HepG2 (cell line): ENCODE measurements at regions not wholly inside any gene's neighbourhood (a gene's known extent, or its start where the extent isn't known, plus 50 kb on each side); places are given as distances from the start of the nearest gene placed in this dataset.

ENCODE experiments used
- ATAC-seq: fragments of 200-7000 bp; cut with Tn5 transposase; 3 replicates; pipeline ENCODE4 v1.9.1; 2020; ENCODE audit warnings: mild to moderate bottlenecking, moderate library complexity
- BruUV-seq: library from RNA; stranded (reverse); fragments of 400-500 nt; replicated peaks from 2 replicates; lab custom pipeline; 2021; lab: Mats Ljungman, UMichigan
- CTCF ChIA-PET: fragments of 300-600 bp; formaldehyde crosslinking; extraction: SDS; loops from one replicate; lab custom pipeline; 2021; ENCODE audit warnings: low total read pairs, inconsistent platforms, low intra/inter-chr PET ratio; lab: Yijun Ruan, JAX
- POLR2A ChIA-PET: fragments of 350-600 bp; sonication (Branson Sonifier 250); formaldehyde crosslinking; loops from one replicate; lab custom pipeline; 2020; ENCODE audit warnings: antibody characterized with exemption, inconsistent platforms; lab: Yijun Ruan, JAX
- DNase-seq: peaks from one replicate; pipeline ENCODE4 v3.0.0-alpha.2; 2015; ENCODE audit warnings: low spot score
- FAIRE-seq: peaks from 3 replicates; lab custom pipeline; 2011; peaks lifted over from hg19 to GRCh38; lab: Jason Lieb, UNC
- H2AFZ ChIP-seq: one replicate; pipeline ENCODE4 v1.6.1; 2011; ENCODE audit warnings: low read length, inconsistent platforms
- H3K27ac ChIP-seq: fragments of 300-600 bp; 3 replicates; pipeline ENCODE4 v1.8.0; 2011; ENCODE audit warnings: mixed run types, mild to moderate bottlenecking, mixed read lengths, low read length, inconsistent platforms; ENCODE audit not compliant: insufficient read depth; ENCODE audit errors: extremely low read length
- H3K27me3 ChIP-seq, 2 experiments: fragments of 200-600 bp in 1 of 2; 2 replicates in 1 of 2; 3 replicates in 1 of 2; pipeline versions ENCODE4 v1.6.0 to v1.8.0; 2011; ENCODE audit warnings: low read length in 2 of 2, mild to moderate bottlenecking in 2 of 2, moderate library complexity in 2 of 2, inconsistent platforms in 1 of 2; ENCODE audit not compliant: insufficient read depth in 2 of 2, control insufficient read depth in 1 of 2
- H3K36me3 ChIP-seq, 2 experiments: fragments of 200-600 bp in 1 of 2; replicated peaks in 1 of 2; 2 replicates in 1 of 2; 3 replicates in 1 of 2; pipeline versions ENCODE4 v1.5.1 to v1.8.0; 2011; ENCODE audit warnings: low read length in 2 of 2, inconsistent platforms in 1 of 2; ENCODE audit not compliant: insufficient read depth in 2 of 2, control insufficient read depth in 1 of 2
- H3K4me1 ChIP-seq: 2 replicates; pipeline ENCODE4 v1.5.1; 2012; ENCODE audit warnings: low read length, inconsistent platforms; ENCODE audit not compliant: insufficient read depth
- H3K4me2 ChIP-seq: 2 replicates; pipeline ENCODE4 v1.6.0; 2011; ENCODE audit warnings: low read depth, low read length, inconsistent platforms
- H3K4me3 ChIP-seq, 3 experiments: fragments of 200-600 bp in 1 of 3; sonication (generic), shearing (Covaris generic) in 1 of 3; replicated peaks in 1 of 3; 2 replicates each; pipeline ENCODE4 v1.5.1; 2011 to 2016; ENCODE audit warnings: low read length in 3 of 3, inconsistent platforms in 2 of 3, low read depth in 2 of 3, mild to moderate bottlenecking in 2 of 3, control low read depth in 1 of 3, mixed read lengths in 1 of 3; ENCODE audit not compliant: insufficient read depth in 1 of 3
- H3K79me2 ChIP-seq: one replicate; pipeline ENCODE4 v1.6.1; 2011; ENCODE audit warnings: low read length, inconsistent platforms; ENCODE audit not compliant: insufficient read depth
- H3K9ac ChIP-seq: 2 replicates; pipeline ENCODE4 v1.6.0; 2011; ENCODE audit warnings: mild to moderate bottlenecking, low read depth, low read length, inconsistent platforms; ENCODE audit not compliant: insufficient read depth
- H3K9me3 ChIP-seq: 2 replicates; pipeline ENCODE4 v1.5.1; 2012; ENCODE audit warnings: mild to moderate bottlenecking, low read length
- H4K20me1 ChIP-seq: 2 replicates; pipeline ENCODE4 v1.6.0; 2011; ENCODE audit warnings: inconsistent platforms, mild to moderate bottlenecking, low read length, moderate library complexity; ENCODE audit not compliant: insufficient read depth
- HNRNPUL1 ChIP-seq: fragments of 200-400 bp; formaldehyde crosslinking; IDR thresholded peaks from 2 replicates; pipeline ENCODE4 v1.6.1; 2017; ENCODE audit warnings: low read depth, mild to moderate bottlenecking, low read length, moderate library complexity
- MAFF ChIP-seq: IDR thresholded peaks from 2 replicates; pipeline ENCODE4 v1.6.1; 2011; ENCODE audit warnings: low read depth, low read length, improper control_type of control experiment
- MAFK ChIP-seq, 2 experiments: IDR thresholded peaks in 1 of 2; conservative IDR thresholded peaks in 1 of 2; 2 replicates each; pipeline ENCODE4 v1.6.1; 2011; ENCODE audit warnings: improper control_type of control experiment in 2 of 2, low read length in 2 of 2
- MLLT10 ChIP-seq: sonication (generic); formaldehyde crosslinking; IDR thresholded peaks from 2 replicates; pipeline ENCODE4 v1.4.0; 2020; ENCODE audit warnings: missing genetic modification reagents
- MTF1 ChIP-seq: sonication (generic); formaldehyde crosslinking; IDR thresholded peaks from 2 replicates; pipeline ENCODE4 v1.5.0; 2020; ENCODE audit warnings: missing genetic modification reagents
- PAXIP1 ChIP-seq: sonication (generic); formaldehyde crosslinking; conservative IDR thresholded peaks from 2 replicates; pipeline ENCODE4 v1.4.0; 2020; ENCODE audit warnings: mild to moderate bottlenecking, missing genetic modification reagents, moderate library complexity
- ZNF317 ChIP-seq: sonication (generic); formaldehyde crosslinking; IDR thresholded peaks from 2 replicates; pipeline ENCODE4 v1.5.0; 2020; ENCODE audit warnings: mild to moderate bottlenecking, missing genetic modification reagents
- WGBS: methylation state at CpG from one replicate; pipeline ENCODE4 v1.1.6; 2017; ENCODE audit warnings: low lambda C conversion rate; 5-methylcytosine and 5-hydroxymethylcytosine counted together
- in situ Hi-C: cut with HindIII; loops from 2 replicates; pipeline ENCODE4 v1.10.0; 2017; ENCODE audit warnings: low pct_unique_long_range_greater_than_20kb; ENCODE audit not compliant: extremely low pct_ligation_motif_present
- intact Hi-C: fragments of 100-400 bp; cut with micrococcal nuclease; formaldehyde crosslinking; loops from one replicate; pipeline ENCODE4 v1.10.0; 2022; ENCODE audit not compliant: unreplicated experiment

DNA sequence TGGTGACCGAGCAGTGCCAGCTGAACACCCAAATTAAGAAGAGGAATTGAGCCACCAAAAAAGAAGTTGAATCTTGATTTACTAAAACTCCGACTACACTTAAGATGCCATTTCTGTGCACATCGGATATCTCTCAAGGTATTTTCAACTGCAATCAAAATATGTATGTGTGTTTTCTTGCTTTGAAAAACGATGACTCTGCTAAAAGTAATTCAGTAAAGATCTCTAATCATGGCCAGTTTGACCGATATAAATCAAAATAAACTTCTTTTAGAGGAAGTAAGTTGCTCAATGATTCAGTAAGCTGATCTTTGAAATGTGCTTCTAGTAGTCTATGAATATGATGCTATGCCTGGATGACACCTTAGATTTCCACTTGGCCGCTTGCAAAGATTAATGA is 453.5 kb upstream of the TPK1 start:
- BruUV-seq: no TSS peak
- Histone ChIP-seq H3K27ac (no peak overlapping the region), H3K9me3 (peaks cover 75% of the 10 kb centered on the region), H3K4me3 (no peak overlapping the region), H3K9ac (no peak overlapping the region), H3K4me2 (no peak overlapping the region), H3K79me2 (no peaks in the 10 kb centered on the region), H3K27me3 (no peaks in the 10 kb centered on the region), H3K36me3 (no peaks in the 10 kb centered on the region), H3K4me1 (no peaks in the 10 kb centered on the region), H4K20me1 (no peaks in the 10 kb centered on the region), H2AFZ (no peak overlapping the region)
- ChIA-PET CTCF (no interaction called here), POLR2A (no interaction called here)
- in situ Hi-C loops: no loop called here
- no peak for DNase-seq
- no peak for ATAC-seq
- TF ChIP-seq MAFK (conservative IDR thresholded peaks at IDR 0.05 in 1 of 2, IDR thresholded peaks at IDR 0.05 in 1 of 2; ENCODE audit: low read length in 2 of 2) (peak; percentile 66 to 83), MAFF (peak; percentile 82), PAXIP1 (CRISPR knock-in tag) (no peak)
- no peak for FAIRE-seq
- WGBS: 38% methylated on average over 6 of the region's 6 CpGs
- intact Hi-C loops: no loop called here

- H4K20me1 ChIP-seq: no peaks in the 10 kb centered on the region
- DNase-seq (no peak), FAIRE-seq (no peak), ATAC-seq (no peak)
- no peak overlapping the region for H2AFZ ChIP-seq
- TF ChIP-seq HNRNPUL1 (no peak), MTF1 (CRISPR knock-in tag) (no peak), ZNF317 (no peak), MLLT10 (CRISPR knock-in tag) (no peak)
- no peak overlapping the region for H3K4me3 ChIP-seq
- ChIA-PET CTCF (no interaction called here), POLR2A (no interaction called here)
- in situ Hi-C loops (no loop called here), intact Hi-C loops (no loop called here)
- H3K36me3 ChIP-seq: no peaks in the 10 kb centered on the region
- H3K4me2 ChIP-seq: no peak overlapping the region
- H3K9ac ChIP-seq: no peak overlapping the region
- peaks cover 87% of the 10 kb centered on the region for H3K9me3 ChIP-seq
- H3K79me2 ChIP-seq: no peaks in the 10 kb centered on the region
- H3K4me1 ChIP-seq: no peaks in the 10 kb centered on the region
- BruUV-seq: no TSS peak
- no peaks in the 10 kb centered on the region for H3K27me3 ChIP-seq
- H3K27ac ChIP-seq: no peak overlapping the region
These were observed 440.3 kb upstream of the TPK1 start for GRCh38 chr7:145276118-145276517.
